Activated T-cell treated with anti-CD3 and anti-CD28 coated beads, Interleukin-2, amount 50 U/mL, for 1 hour (primary cell): ENCODE measurements at regions not wholly inside any gene's neighbourhood (a gene's known extent, or its start where the extent isn't known, plus 50 kb on each side); places are given as distances from the start of the nearest gene placed in this dataset.

Experiments used
- DNase-seq: peaks from one replicate; pipeline ENCODE4 v3.0.0-alpha.2; 2020

GRCh38 chr5:81914696-81915095 lies 57.1 kb upstream of the ATG10 start:
- no peak for DNase-seq

- DNase-seq: no peak
These were observed 58.9 kb upstream of the ATG10 start for GRCh38 chr5:81912933-81913332.

GRCh38 chr5:81909677-81910076 lies 62.1 kb upstream of the ATG10 start:
- no peak for DNase-seq

GRCh38 chr5:81908771-81909170 lies 63.1 kb upstream of the ATG10 start:
- no peak for DNase-seq

GRCh38 chr5:81908044-81908443 lies 63.8 kb upstream of the ATG10 start:
- DNase-seq: no peak

DNA sequence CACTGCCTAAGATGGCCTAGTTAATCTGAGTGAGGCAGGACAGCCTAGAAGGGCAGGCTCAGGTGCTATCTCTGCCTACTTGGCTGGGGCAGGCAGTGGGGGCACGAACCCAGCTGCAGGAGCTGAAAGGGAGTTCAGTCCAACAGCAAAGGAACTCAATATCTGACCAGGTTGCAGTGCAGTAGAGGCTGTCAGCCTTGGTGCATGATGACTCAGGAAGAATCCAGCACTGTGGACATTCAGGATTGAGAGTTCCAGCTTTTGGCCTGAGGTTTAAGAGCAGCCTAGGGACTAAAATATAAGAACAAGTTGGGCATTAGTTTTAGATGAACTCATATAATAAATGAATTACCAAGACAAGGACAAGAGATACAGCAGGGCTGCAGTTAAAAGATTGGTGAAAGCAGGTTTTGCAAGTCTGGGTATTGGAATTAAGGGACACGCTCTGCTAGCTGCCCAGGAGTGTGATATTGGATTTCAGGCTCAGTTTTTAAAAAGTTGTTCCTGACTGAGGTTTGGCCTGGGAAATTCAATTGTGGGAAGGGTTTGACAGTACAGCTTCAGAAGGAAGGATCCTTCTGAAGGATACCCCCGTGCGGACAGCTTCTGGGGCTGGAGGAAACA lies 64.7 kb upstream of the ATG10 start:
- DNase-seq: no peak

DNA sequence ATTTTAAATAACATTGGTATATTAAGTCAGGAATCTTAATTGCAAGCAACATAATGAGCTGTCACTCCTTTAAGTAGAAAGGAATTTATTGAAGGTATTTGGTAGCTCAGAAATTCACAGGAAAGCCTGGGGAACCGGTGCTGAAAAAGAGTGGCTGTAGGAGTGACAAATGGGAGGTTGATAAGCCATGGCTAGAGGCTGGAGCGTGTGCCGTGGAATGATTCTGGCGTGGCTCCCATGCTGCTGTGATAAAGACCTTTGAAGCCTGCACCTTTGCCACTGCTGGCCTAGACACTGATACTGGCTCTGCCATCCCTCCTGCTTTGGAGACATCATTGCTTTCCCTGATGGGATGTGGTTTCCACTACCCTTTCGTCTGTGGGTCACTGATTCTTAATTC lies 65.7 kb upstream of the ATG10 start:
- DNase-seq: no peak

DNA sequence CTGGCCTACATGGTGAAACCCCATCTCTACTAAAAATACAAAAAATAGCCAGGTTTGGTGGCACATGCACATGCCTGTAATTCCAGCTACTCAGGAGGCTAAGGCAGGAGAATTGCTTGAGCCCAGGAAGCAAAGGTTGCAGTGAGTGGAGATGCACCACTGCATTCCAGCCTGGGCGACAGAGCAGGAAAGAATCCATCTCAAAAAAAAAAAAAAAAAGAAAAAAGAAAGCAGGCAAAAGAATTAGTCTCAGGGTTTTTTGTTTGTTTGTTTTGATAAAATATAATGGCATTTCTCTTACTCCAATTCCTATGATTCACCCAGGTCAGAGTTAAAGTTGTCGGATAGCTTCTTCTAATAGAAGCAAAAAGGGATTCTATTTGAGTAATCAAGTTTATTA lies 67.0 kb upstream of the ATG10 start:
- DNase-seq: no peak

- no peak for DNase-seq
These were observed 67.7 kb upstream of the ATG10 start for GRCh38 chr5:81904166-81904565.

- DNase-seq: no peak
These were observed 70.2 kb upstream of the ATG10 start for GRCh38 chr5:81901586-81901985.

DNA sequence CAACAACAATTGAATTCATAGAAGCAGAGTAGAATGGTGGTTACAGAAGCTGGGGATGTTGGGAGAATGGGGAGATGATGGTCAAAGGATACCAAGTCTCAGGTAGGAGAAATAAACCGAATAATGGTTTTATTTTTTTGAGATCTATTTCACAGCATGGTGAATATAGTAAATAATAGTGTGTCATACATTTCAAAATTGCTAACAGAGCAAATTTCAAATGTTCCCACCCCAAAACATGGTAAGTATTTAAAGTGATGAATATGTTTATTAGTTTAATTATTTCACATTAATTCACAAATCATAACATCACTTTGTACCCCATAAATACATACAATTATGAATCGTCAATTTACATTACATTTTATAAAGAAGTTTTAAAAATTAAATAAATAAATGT lies 72.7 kb upstream of the ATG10 start:
- no peak for DNase-seq

GRCh38 chr5:81898403-81898802 lies 73.4 kb upstream of the ATG10 start:
- DNase-seq: no peak

DNA sequence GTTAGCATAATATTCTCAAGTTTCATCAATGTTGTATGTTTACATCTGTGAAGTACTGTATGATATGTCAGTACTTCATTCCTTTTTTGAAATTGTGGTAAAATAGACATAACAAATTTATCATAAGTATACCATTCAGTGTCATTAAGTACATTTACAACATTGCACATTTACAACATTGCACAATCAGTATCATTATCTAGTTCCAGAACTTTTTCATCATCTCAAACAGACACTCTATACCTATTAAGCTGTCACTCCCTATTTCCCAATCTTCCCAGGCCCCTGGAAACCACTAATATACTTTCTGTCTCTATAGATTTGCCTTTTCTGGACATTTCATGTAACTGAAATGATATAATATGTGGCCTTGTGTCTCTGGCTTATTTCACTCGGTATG lies 75.1 kb upstream of the ATG10 start:
- no peak for DNase-seq

GRCh38 chr5:81895307-81895706 lies 76.5 kb upstream of the ATG10 start:
- DNase-seq: no peak

DNA sequence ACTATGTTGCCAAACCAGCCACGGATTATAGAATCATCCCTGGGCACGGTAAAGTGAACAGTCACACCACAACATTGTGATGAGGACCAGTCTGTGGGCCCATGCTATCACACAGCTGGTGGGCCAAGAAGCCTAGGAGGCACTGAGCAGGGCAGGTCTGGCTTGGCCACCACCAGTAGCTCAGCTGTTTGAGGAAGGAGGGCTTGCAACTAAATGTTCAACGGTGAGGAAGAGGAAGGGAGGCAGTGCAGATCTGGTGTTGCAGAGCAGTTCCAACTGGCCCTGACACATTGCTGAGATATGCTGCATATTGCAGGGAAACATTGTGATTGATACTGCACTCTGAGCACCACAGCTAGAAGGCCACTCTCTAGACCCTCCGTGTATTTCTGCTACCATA lies 77.9 kb upstream of the ATG10 start:
- DNase-seq: no peak

DNA sequence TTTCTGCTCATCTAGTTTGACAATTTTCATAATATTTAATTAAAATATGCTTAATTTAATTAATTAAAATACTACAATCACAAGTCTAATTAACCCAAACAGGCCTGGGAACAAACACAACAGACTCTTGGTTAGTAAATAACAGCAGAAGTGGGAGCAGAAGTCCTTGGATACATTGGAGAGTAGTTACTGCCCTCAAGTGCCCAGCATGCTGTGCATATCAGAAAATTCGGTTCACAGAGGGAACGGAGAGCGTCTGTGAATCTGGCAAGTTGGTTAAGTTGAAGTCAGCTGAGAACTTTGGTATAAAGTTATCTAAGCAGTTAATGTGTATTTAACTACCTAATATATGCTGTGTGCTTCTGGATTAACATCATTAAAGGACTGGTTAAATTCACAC lies 87.0 kb upstream of the ATG10 start:
- DNase-seq: no peak

- DNase-seq: no peak
These were observed 88.5 kb upstream of the ATG10 start for GRCh38 chr5:81883371-81883770.

DNA sequence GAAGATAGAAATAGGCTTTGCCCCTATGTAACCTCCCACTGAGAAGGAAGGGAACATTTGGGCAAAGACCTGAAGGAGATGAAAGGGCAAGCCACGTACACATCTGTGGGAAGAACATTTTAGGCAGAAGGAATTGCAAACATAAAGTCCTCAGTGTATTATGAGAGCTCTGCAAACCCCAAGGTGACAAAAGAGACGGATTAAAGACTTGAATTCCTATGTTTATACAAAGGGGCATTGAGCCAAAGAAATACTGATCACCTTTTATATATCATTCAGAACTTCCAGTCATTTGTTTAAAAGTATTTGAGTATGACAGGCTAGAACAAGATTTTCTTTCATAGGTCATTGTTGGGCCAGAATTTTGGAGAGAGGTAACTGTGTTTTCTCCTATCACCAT lies 90.2 kb upstream of the ATG10 start:
- no peak for DNase-seq

DNA sequence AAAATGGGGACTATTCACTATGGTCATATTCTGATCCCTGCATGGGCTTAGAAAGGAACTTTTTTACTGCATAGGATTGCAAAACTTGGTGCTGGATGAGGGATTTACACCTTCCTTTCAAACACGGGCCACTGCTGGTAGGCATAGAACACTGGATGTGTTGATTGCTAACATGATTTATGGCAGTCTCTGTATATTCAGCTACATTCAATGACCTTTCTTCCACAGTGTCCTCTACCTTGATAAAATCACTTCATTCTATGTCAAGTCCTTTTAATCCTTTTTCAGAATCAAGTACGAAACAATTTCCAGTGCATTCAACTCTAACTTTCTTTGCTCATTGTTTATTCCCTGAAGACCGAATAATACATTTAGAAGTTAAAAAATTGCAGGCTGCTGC lies 91.9 kb upstream of the ATG10 start:
- no peak for DNase-seq

GRCh38 chr5:81878333-81878732 lies 93.5 kb upstream of the ATG10 start:
- no peak for DNase-seq

DNA sequence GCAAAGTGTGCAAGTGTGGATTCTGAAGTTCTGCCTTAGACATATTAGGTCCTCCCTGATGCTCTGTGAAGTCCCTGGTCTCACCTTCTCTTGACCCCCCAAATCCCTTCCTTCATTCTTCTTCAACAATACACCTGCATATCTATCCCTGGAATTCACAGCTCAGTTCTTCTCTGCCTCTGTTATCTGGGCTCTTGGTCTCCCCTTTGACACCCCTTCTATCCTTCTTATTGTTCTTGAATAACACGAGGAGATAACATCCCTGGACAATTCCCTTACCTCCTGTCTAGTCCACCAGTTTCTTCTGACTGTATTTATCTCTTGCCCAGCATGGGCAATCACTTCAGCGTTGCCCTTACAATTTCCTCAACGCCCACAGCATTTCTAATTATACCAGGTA lies 104.8 kb upstream of the ATG10 start:
- no peak for DNase-seq

- DNase-seq: no peak
These were observed 109.9 kb upstream of the SSBP2 start for GRCh38 chr5:81860778-81861177.

GRCh38 chr5:81859624-81860023 lies 108.7 kb upstream of the SSBP2 start:
- no peak for DNase-seq

- peak; percentile 17 for DNase-seq
These were observed 106.3 kb upstream of the SSBP2 start for GRCh38 chr5:81856948-81857928.

DNA sequence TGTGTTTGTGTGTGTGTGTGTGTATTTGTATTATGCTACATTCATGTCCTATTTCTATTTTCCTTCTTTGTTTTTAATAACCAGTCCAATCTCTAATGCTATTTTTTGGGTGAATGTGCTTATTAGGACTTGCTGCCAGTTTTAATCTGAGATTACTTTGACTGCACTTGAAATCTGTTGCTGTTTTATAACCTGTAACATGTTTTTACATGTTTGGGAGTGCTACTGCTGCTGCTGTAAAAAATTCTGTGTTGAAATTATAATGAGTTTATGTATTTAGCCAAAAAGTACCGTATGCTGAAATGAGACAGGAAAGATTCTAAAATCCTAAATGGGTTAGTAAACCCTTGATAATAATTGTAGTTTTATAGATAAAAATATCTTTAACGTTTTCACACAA lies 104.7 kb upstream of the SSBP2 start:
- no peak for DNase-seq
